Effector memory CD4-positive, alpha-beta T cell (primary cell): ENCODE measurements at regions not wholly inside any gene's neighbourhood (a gene's known extent, or its start where the extent isn't known, plus 50 kb on each side); places are given as distances from the start of the nearest gene placed in this dataset.
"Not testable (repeated sequence)": the region's sequence is repeated elsewhere in the genome, so short reads cannot be mapped to it uniquely, and the experiment has no call there.

Experiments
- DNase-seq, 3 donors: peaks; one replicate each; pipeline ENCODE4 v3.0.0-alpha.2; 2020
- H3K27ac ChIP-seq: 2 replicates; pipeline ENCODE4 v1.7.0; 2013; ENCODE audit warnings: mild to moderate bottlenecking, low read length, moderate library complexity; ENCODE audit not compliant: insufficient read depth, poor library complexity, severe bottlenecking
- H3K27me3 ChIP-seq: replicated peaks from 2 replicates; pipeline ENCODE4 v1.7.0; 2013; ENCODE audit warnings: mild to moderate bottlenecking, low read length; ENCODE audit not compliant: insufficient read depth, control insufficient read depth, poor library complexity, severe bottlenecking
- H3K36me3 ChIP-seq: 2 replicates; pipeline ENCODE4 v1.7.0; 2013; ENCODE audit warnings: mild to moderate bottlenecking, low read length, moderate library complexity; ENCODE audit not compliant: control insufficient read depth, insufficient read depth
- H3K4me1 ChIP-seq: 2 replicates; pipeline ENCODE4 v1.7.0; 2013; ENCODE audit warnings: low read length, mild to moderate bottlenecking; ENCODE audit not compliant: control insufficient read depth, insufficient read depth, poor library complexity, severe bottlenecking
- H3K4me3 ChIP-seq: 2 replicates; pipeline ENCODE4 v1.7.0; 2013; ENCODE audit warnings: low read length, low read depth, mild to moderate bottlenecking; ENCODE audit not compliant: insufficient read depth, poor library complexity, severe bottlenecking
- H3K9me3 ChIP-seq: 2 replicates; pipeline ENCODE4 v1.7.0; 2013; ENCODE audit warnings: mild to moderate bottlenecking, low read length, moderate library complexity; ENCODE audit not compliant: control insufficient read depth

DNA sequence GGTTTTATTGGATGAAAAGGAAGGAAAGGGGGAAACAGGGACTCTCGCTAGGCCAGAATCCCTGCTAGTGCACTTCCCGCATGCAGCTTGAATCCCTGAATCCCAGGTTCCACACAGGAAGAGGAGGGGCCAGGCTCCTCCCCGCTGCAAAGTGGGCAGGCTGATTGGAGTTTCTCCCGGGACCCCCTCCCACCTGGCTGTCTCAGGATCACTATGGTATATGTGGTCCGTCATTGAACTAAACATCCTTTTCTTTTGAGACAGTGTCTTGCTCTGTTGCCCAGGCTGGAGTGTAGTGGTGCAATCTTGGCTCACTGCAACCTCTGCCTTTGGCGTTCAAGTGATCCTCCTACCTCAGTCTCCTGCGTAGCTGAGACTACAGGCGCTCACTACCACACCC, 70.7 kb downstream of the FAM50B start:
- H3K27me3 ChIP-seq: no peaks in the 10 kb centered on the region

DNA sequence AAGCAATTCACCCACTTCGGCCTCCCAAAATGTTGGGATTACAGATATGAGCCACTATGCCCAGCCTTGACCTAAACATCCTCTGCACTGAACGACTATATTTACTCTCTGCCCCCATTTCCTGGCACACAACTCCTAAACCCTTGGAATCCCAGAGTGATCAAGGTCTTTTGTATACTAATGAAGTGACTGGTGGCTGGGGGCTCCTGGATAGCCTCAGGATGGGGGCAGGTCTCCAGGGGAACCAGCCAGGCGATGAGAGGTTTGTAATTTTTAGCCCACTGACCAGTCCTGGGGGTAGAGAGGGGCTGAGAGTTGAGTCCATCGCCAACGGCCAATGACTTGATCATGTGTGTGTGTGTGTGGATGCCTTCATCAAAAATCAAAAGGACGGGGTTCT, 71.1 kb downstream of the FAM50B start:
- no peak overlapping the region for H3K27ac ChIP-seq
- no peak overlapping the region for H3K4me3 ChIP-seq
- H3K27me3 ChIP-seq: no peaks in the 10 kb centered on the region
- DNase-seq: no peak
- H3K9me3 ChIP-seq: no peaks in the 10 kb centered on the region
- no peaks in the 10 kb centered on the region for H3K36me3 ChIP-seq
- peaks cover 6% of the 10 kb centered on the region for H3K4me1 ChIP-seq

More for the DNA sequence above, 70.7 kb downstream of the FAM50B start:
- DNase-seq: no peak
- H3K36me3 ChIP-seq: no peaks in the 10 kb centered on the region
- H3K4me3 ChIP-seq: no peak overlapping the region
- H3K9me3 ChIP-seq: no peaks in the 10 kb centered on the region
- H3K4me1 ChIP-seq: peaks cover 9% of the 10 kb centered on the region
- H3K27ac ChIP-seq: no peak overlapping the region

- Histone ChIP-seq H3K27ac (no peak overlapping the region), H3K36me3 (no peaks in the 10 kb centered on the region), H3K27me3 (no peaks in the 10 kb centered on the region), H3K9me3 (no peaks in the 10 kb centered on the region), H3K4me3 (no peak overlapping the region), H3K4me1 (no peaks in the 10 kb centered on the region)
- no peak for DNase-seq
Measured at GRCh38 chr6:3921663-3922062, 72.5 kb downstream of the FAM50B start.

DNA sequence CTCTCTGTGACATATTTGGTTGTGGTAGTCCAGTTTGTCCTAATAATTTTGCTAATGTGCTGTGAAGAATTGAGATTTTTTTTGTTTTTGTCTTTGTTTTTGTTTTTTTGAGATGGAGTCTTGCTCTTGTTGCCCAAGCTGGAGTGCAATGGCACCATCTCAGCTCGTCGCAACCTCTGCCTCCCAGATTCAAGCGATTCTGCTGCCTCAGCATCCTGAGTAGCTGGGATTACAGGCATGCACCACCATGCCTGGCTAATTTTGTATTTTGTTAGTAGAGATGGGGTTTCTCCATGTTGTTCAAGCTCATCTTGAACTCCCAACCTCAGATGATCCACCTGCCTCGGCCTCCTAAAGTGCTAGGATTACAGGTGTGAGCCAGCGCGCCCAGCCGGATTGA, 73.4 kb downstream of the FAM50B start:
- not testable (repeated sequence) for H3K27me3 ChIP-seq, H3K4me3 ChIP-seq, DNase-seq, H3K36me3 ChIP-seq, H3K9me3 ChIP-seq, H3K4me1 ChIP-seq, H3K27ac ChIP-seq

DNA sequence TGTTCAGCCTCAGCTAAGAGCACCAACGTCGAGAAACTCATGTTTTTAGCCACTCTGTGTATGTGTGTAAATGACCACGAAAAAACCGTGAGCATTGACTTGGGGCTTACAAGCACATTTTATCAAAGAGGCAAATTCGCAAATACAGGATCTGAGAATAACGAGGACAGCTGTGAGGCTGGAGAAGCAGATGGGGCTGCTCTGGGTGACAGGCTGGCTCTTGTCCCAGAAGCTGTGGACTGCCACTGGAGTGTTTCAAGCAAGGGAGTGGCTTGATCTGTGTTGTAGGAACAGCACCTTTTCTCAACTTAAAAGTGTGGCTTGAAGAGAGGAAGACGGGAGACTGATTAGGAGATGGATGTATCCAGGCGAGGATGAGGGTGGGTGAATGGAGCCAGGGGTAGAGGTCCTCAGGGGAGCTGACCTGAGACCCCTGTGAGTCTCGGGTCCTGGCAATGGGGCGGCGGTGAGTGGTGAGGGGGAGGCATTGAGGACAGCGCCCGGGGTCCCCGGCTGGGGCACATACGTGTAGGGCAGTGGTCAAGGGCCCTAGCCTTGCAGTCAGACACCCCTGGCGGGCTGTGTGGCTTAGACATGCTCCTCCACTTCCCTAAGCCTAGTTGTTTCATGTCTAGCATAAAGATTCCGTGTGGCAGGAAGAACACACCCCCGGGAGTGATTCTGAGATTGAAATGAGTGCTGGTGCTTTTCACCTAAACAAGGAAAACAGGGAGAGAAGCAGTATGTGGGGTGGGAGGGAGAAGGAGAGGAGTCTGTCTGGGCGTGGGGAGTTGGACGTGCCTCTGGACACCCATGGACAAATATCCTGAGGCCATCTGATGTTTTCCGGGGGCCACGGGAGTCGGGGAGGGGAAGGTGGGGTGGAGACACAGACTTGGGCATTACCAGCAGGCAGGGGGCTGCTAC, 76.3 kb downstream of the FAM50B start:
- H3K9me3 ChIP-seq, H3K36me3 ChIP-seq, DNase-seq, H3K4me3 ChIP-seq, H3K27me3 ChIP-seq, H3K4me1 ChIP-seq, H3K27ac ChIP-seq: not testable (repeated sequence)

GRCh38 chr6:3926150-3926482, 76.9 kb downstream of the FAM50B start:
- no peaks in the 10 kb centered on the region for H3K27me3 ChIP-seq
- no peak for DNase-seq
- no peak overlapping the region for H3K4me3 ChIP-seq
- H3K9me3 ChIP-seq: no peaks in the 10 kb centered on the region
- no peaks in the 10 kb centered on the region for H3K36me3 ChIP-seq
- no peak overlapping the region for H3K27ac ChIP-seq
- no peaks in the 10 kb centered on the region for H3K4me1 ChIP-seq

- Histone ChIP-seq H3K27me3 (no peaks in the 10 kb centered on the region), H3K9me3 (no peaks in the 10 kb centered on the region), H3K4me3 (no peak overlapping the region), H3K27ac (no peak overlapping the region), H3K4me1 (no peaks in the 10 kb centered on the region), H3K36me3 (no peaks in the 10 kb centered on the region)
- DNase-seq: no peak
Measured at GRCh38 chr6:3928111-3928510, 78.9 kb downstream of the FAM50B start.

DNA sequence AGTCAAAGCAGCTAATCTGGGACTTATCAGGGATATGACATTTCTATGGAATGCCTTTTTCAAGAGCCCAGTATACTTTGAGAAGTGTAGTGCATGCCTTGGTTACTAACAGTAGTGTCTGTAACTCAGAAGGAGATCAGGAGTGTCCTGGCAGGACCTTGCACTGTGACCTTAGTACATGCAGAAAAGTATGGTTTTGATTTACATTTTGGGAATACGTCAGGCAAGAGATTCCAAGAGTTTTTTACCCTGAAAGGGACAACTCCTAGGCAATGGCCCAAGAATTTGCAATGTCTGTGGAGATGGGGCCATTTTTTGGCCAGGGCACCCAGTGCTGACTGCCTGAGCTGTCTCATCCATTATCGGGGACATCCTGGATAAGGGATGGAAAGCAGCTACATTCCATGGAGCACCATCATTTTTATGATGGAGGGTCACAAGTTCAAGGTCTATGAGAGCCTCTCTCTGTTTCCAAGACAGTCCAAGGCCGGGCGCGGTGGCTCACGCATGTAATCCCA, 80.2 kb downstream of the FAM50B start:
- H3K4me3 ChIP-seq: no peak overlapping the region
- no peak for DNase-seq
- H3K9me3 ChIP-seq: no peaks in the 10 kb centered on the region
- H3K4me1 ChIP-seq: no peaks in the 10 kb centered on the region
- H3K27ac ChIP-seq: no peak overlapping the region
- H3K36me3 ChIP-seq: no peaks in the 10 kb centered on the region
- no peaks in the 10 kb centered on the region for H3K27me3 ChIP-seq

GRCh38 chr6:3937438-3937837, 88.3 kb downstream of the FAM50B start:
- Histone ChIP-seq H3K9me3 (no peaks in the 10 kb centered on the region), H3K36me3 (no peaks in the 10 kb centered on the region), H3K4me3 (no peak overlapping the region), H3K4me1 (no peaks in the 10 kb centered on the region), H3K27me3 (no peaks in the 10 kb centered on the region), H3K27ac (no peak overlapping the region)
- DNase-seq: no peak

- H3K9me3 ChIP-seq: no peaks in the 10 kb centered on the region
- H3K4me1 ChIP-seq: no peaks in the 10 kb centered on the region
- no peaks in the 10 kb centered on the region for H3K36me3 ChIP-seq
- no peak for DNase-seq
- H3K27me3 ChIP-seq: no peaks in the 10 kb centered on the region
- H3K4me3 ChIP-seq: no peak overlapping the region
- no peak overlapping the region for H3K27ac ChIP-seq
Measured at GRCh38 chr6:3938715-3939367, 89.7 kb downstream of the FAM50B start.
